ENCODE measurements at regions not wholly inside any gene's neighbourhood (a gene's known extent, or its start where the extent isn't known, plus 50 kb on each side); places are given as distances from the start of the nearest gene placed in this dataset.

- Histone ChIP-seq H3K4me3 (ENCODE audit: insufficient read length, low read depth) (no peak overlapping the region), H3K27me3 (ENCODE audit: insufficient read depth, insufficient read length) (no peaks in the 10 kb centered on the region), H3K9me3 (ENCODE audit: insufficient read depth, low read length) (no peaks in the 10 kb centered on the region), H3K9ac (ENCODE audit: insufficient read length, low read depth) (no peak overlapping the region), H3K36me3 (ENCODE audit: insufficient read depth, insufficient read length, low read length) (no peaks in the 10 kb centered on the region), H3K4me1 (ENCODE audit: insufficient read depth, insufficient read length) (no peaks in the 10 kb centered on the region)
- TF ChIP-seq YY1 (IDR thresholded peaks at IDR 0.05; ENCODE audit: insufficient read depth, insufficient read length) (no peak), ZNF274 (IDR thresholded peaks at IDR 0.05; ENCODE audit: low read depth, low read length) (no peak), SUZ12 (IDR thresholded peaks at IDR 0.05; ENCODE audit: extremely low read depth, insufficient read depth, insufficient read length) (no peak)
- DNase-seq (ENCODE audit: low read depth, low spot score): no peak
Observed at GRCh38 chr14:96994999-96995398, 197.8 kb downstream of the VRK1 start.

GRCh38 chr14:96997269-96997668 is 200.1 kb downstream of the VRK1 start:
- Histone ChIP-seq H3K4me1 (ENCODE audit: insufficient read depth, insufficient read length) (no peaks in the 10 kb centered on the region), H3K4me3 (ENCODE audit: insufficient read length, low read depth) (no peak overlapping the region), H3K27me3 (ENCODE audit: insufficient read depth, insufficient read length) (no peaks in the 10 kb centered on the region), H3K9ac (ENCODE audit: insufficient read length, low read depth) (no peak overlapping the region), H3K9me3 (ENCODE audit: insufficient read depth, low read length) (no peaks in the 10 kb centered on the region), H3K36me3 (ENCODE audit: insufficient read depth, insufficient read length, low read length) (no peaks in the 10 kb centered on the region)
- DNase-seq (ENCODE audit: low read depth, low spot score): no peak
- TF ChIP-seq SUZ12 (IDR thresholded peaks at IDR 0.05; ENCODE audit: extremely low read depth, insufficient read depth, insufficient read length) (no peak), YY1 (IDR thresholded peaks at IDR 0.05; ENCODE audit: insufficient read depth, insufficient read length) (no peak)

- no peak for DNase-seq (ENCODE audit: low read depth, low spot score)
- H3K9me3 ChIP-seq (ENCODE audit: insufficient read depth, low read length): no peaks in the 10 kb centered on the region
- H3K36me3 ChIP-seq (ENCODE audit: insufficient read depth, insufficient read length, low read length): no peaks in the 10 kb centered on the region
- TF ChIP-seq SUZ12 (IDR thresholded peaks at IDR 0.05; ENCODE audit: extremely low read depth, insufficient read depth, insufficient read length) (no peak), YY1 (IDR thresholded peaks at IDR 0.05; ENCODE audit: insufficient read depth, insufficient read length) (no peak), ZNF274 (IDR thresholded peaks at IDR 0.05; ENCODE audit: low read depth, low read length) (no peak)
- no peak overlapping the region for H3K4me3 ChIP-seq (ENCODE audit: insufficient read length, low read depth)
- no peaks in the 10 kb centered on the region for H3K27me3 ChIP-seq (ENCODE audit: insufficient read depth, insufficient read length)
- H3K4me1 ChIP-seq (ENCODE audit: insufficient read depth, insufficient read length): no peaks in the 10 kb centered on the region
- no peak overlapping the region for H3K9ac ChIP-seq (ENCODE audit: insufficient read length, low read depth)
Observed at GRCh38 chr14:96997996-96998395, 200.8 kb downstream of the VRK1 start.

GRCh38 chr14:96999654-97000155 is 202.5 kb downstream of the VRK1 start:
- DNase-seq (ENCODE audit: low read depth, low spot score): no peak
- Histone ChIP-seq H3K4me1 (ENCODE audit: insufficient read depth, insufficient read length) (no peaks in the 10 kb centered on the region), H3K4me3 (ENCODE audit: insufficient read length, low read depth) (no peak overlapping the region), H3K9me3 (ENCODE audit: insufficient read depth, low read length) (no peaks in the 10 kb centered on the region), H3K27me3 (ENCODE audit: insufficient read depth, insufficient read length) (no peaks in the 10 kb centered on the region), H3K9ac (ENCODE audit: insufficient read length, low read depth) (no peak overlapping the region), H3K36me3 (ENCODE audit: insufficient read depth, insufficient read length, low read length) (no peaks in the 10 kb centered on the region)
- TF ChIP-seq ZNF274 (IDR thresholded peaks at IDR 0.05; ENCODE audit: low read depth, low read length) (no peak), SUZ12 (IDR thresholded peaks at IDR 0.05; ENCODE audit: extremely low read depth, insufficient read depth, insufficient read length) (no peak), YY1 (IDR thresholded peaks at IDR 0.05; ENCODE audit: insufficient read depth, insufficient read length) (no peak)

GRCh38 chr14:97002454-97002853 is 205.3 kb downstream of the VRK1 start:
- no peaks in the 10 kb centered on the region for H3K4me1 ChIP-seq (ENCODE audit: insufficient read depth, insufficient read length)
- H3K27me3 ChIP-seq (ENCODE audit: insufficient read depth, insufficient read length): no peaks in the 10 kb centered on the region
- H3K36me3 ChIP-seq (ENCODE audit: insufficient read depth, insufficient read length, low read length): no peaks in the 10 kb centered on the region
- no peak for TF ChIP-seq SUZ12 (IDR thresholded peaks at IDR 0.05; ENCODE audit: extremely low read depth, insufficient read depth, insufficient read length)
- TF ChIP-seq YY1 (IDR thresholded peaks at IDR 0.05; ENCODE audit: insufficient read depth, insufficient read length): no peak
- no peak for TF ChIP-seq ZNF274 (IDR thresholded peaks at IDR 0.05; ENCODE audit: low read depth, low read length)
- no peak for DNase-seq (ENCODE audit: low read depth, low spot score)
- 0 out of 2 replicates have a peak, but pooled peaks cover 4% of the 10 kb centered on the region for H3K9me3 ChIP-seq (ENCODE audit: insufficient read depth, low read length)
- H3K4me3 ChIP-seq (ENCODE audit: insufficient read length, low read depth): no peak overlapping the region
- H3K9ac ChIP-seq (ENCODE audit: insufficient read length, low read depth): no peak overlapping the region

GRCh38 chr14:97005934-97006333 is 208.8 kb downstream of the VRK1 start:
- H3K4me3 ChIP-seq (ENCODE audit: insufficient read length, low read depth): no peak overlapping the region
- H3K9me3 ChIP-seq (ENCODE audit: insufficient read depth, low read length): 0 out of 2 replicates have a peak, but pooled peaks cover 4% of the 10 kb centered on the region
- no peak overlapping the region for H3K9ac ChIP-seq (ENCODE audit: insufficient read length, low read depth)
- TF ChIP-seq ZNF274 (IDR thresholded peaks at IDR 0.05; ENCODE audit: low read depth, low read length) (no peak), YY1 (IDR thresholded peaks at IDR 0.05; ENCODE audit: insufficient read depth, insufficient read length) (no peak), SUZ12 (IDR thresholded peaks at IDR 0.05; ENCODE audit: extremely low read depth, insufficient read depth, insufficient read length) (no peak)
- no peaks in the 10 kb centered on the region for H3K4me1 ChIP-seq (ENCODE audit: insufficient read depth, insufficient read length)
- no peaks in the 10 kb centered on the region for H3K27me3 ChIP-seq (ENCODE audit: insufficient read depth, insufficient read length)
- no peak for DNase-seq (ENCODE audit: low read depth, low spot score)
- no peaks in the 10 kb centered on the region for H3K36me3 ChIP-seq (ENCODE audit: insufficient read depth, insufficient read length, low read length)

GRCh38 chr14:97010491-97011160 is 213.4 kb downstream of the VRK1 start:
- Histone ChIP-seq H3K36me3 (ENCODE audit: insufficient read depth, insufficient read length, low read length) (no peaks in the 10 kb centered on the region), H3K4me1 (ENCODE audit: insufficient read depth, insufficient read length) (no peaks in the 10 kb centered on the region), H3K9me3 (ENCODE audit: insufficient read depth, low read length) (0 out of 2 replicates have a peak, but pooled peaks cover 4% of the 10 kb centered on the region), H3K4me3 (ENCODE audit: insufficient read length, low read depth) (no peak overlapping the region), H3K27me3 (ENCODE audit: insufficient read depth, insufficient read length) (no peaks in the 10 kb centered on the region), H3K9ac (ENCODE audit: insufficient read length, low read depth) (no peak overlapping the region)
- DNase-seq (ENCODE audit: low read depth, low spot score): no peak
- no peak for TF ChIP-seq ZNF274 (IDR thresholded peaks at IDR 0.05; ENCODE audit: low read depth, low read length)
- no peak for TF ChIP-seq SUZ12 (IDR thresholded peaks at IDR 0.05; ENCODE audit: extremely low read depth, insufficient read depth, insufficient read length)
- TF ChIP-seq YY1 (IDR thresholded peaks at IDR 0.05; ENCODE audit: insufficient read depth, insufficient read length): no peak
